OCI-LY3 (cell line): ENCODE measurements at regions not wholly inside any gene's neighbourhood (a gene's known extent, or its start where the extent isn't known, plus 50 kb on each side); places are given as distances from the start of the nearest gene placed in this dataset.

Experiments used
- H2AFZ ChIP-seq: fragments of 200-600, 300-600 bp; shearing (Covaris generic); 2 replicates; pipeline ENCODE4 v1.6.0; 2014; ENCODE audit warnings: antibody characterized with exemption, low read depth, low read length
- H3K27ac ChIP-seq: fragments of 200-600, 300-600 bp; sonication (generic); 2 replicates; pipeline ENCODE4 v1.5.1; 2014; ENCODE audit warnings: mild to moderate bottlenecking, low read length, moderate library complexity, mixed read lengths
- H3K27me3 ChIP-seq: fragments of 200-600, 300-600 bp; sonication (generic); 2 replicates; pipeline ENCODE4 v1.6.1; 2014; ENCODE audit warnings: low read depth, low read length, mixed read lengths
- H3K36me3 ChIP-seq: fragments of 200-600, 300-600 bp; sonication (generic); replicated peaks from 2 replicates; pipeline ENCODE3; 2014; ENCODE audit warnings: low read depth, low read length, mixed read lengths
- H3K4me1 ChIP-seq: fragments of 300-600, 200-600 bp; sonication (generic); 2 replicates; pipeline ENCODE4 v1.6.1; 2014; ENCODE audit warnings: low read length, mixed read lengths
- H3K4me2 ChIP-seq: fragments of 200-600, 300-600 bp; sonication (generic); 2 replicates; pipeline ENCODE4 v1.6.1; 2014; ENCODE audit warnings: low read length, mixed read lengths
- H3K4me3 ChIP-seq: fragments of 300-600, 200-600 bp; sonication (generic); 2 replicates; pipeline ENCODE4 v1.5.1; 2014; ENCODE audit warnings: antibody characterized with exemption, mild to moderate bottlenecking, low read length, moderate library complexity
- H3K79me2 ChIP-seq: fragments of 300-600, 200-600 bp; shearing (Covaris generic); 2 replicates; pipeline ENCODE4 v1.6.1; 2014; ENCODE audit warnings: mild to moderate bottlenecking, low read length, mixed read lengths
- H3K9ac ChIP-seq: fragments of 300-600, 200-600 bp; shearing (Covaris generic); 2 replicates; pipeline ENCODE4 v1.6.0; 2014; ENCODE audit warnings: mild to moderate bottlenecking, low read length, moderate library complexity
- H3K9me3 ChIP-seq: fragments of 200-600, 300-600 bp; shearing (Covaris generic); 2 replicates; pipeline ENCODE4 v1.6.1; 2014; ENCODE audit warnings: low read length, mixed read lengths; ENCODE audit not compliant: insufficient read depth
- H4K20me1 ChIP-seq: fragments of 200-600, 300-600 bp; sonication (generic); 2 replicates; pipeline ENCODE4 v1.6.1; 2016; ENCODE audit warnings: low read length, mixed read lengths; ENCODE audit not compliant: insufficient read depth
- EZH2phosphoT487 ChIP-seq: fragments of 200-600 bp; shearing (Covaris generic); IDR thresholded peaks from 2 replicates; pipeline ENCODE4 v1.6.1; 2018; ENCODE audit warnings: antibody characterized with exemption, mixed run types, low read depth
- TF ChIP-seq, protein P1 (sequence below): fragments of 200-600, 300-600 bp; sonication (generic); IDR thresholded peaks from 2 replicates; pipeline ENCODE4 v1.5.1; 2014; ENCODE audit warnings: antibody characterized with exemption, low read length, low read depth

- H3K79me2 ChIP-seq, result no peaks in the 10 kb centered on the region
- H3K4me3 ChIP-seq, result no peak overlapping the region
- H3K27me3 ChIP-seq, result no peaks in the 10 kb centered on the region
- no peaks in the 10 kb centered on the region for H4K20me1 ChIP-seq
- no peak overlapping the region for H3K4me2 ChIP-seq
- H3K4me1 ChIP-seq, result no peaks in the 10 kb centered on the region
- H3K9ac ChIP-seq, result no peak overlapping the region
- H2AFZ ChIP-seq, result no peak overlapping the region
- TF ChIP-seq EZH2phosphoT487, result no peak
- TF ChIP-seq, protein P1, sequence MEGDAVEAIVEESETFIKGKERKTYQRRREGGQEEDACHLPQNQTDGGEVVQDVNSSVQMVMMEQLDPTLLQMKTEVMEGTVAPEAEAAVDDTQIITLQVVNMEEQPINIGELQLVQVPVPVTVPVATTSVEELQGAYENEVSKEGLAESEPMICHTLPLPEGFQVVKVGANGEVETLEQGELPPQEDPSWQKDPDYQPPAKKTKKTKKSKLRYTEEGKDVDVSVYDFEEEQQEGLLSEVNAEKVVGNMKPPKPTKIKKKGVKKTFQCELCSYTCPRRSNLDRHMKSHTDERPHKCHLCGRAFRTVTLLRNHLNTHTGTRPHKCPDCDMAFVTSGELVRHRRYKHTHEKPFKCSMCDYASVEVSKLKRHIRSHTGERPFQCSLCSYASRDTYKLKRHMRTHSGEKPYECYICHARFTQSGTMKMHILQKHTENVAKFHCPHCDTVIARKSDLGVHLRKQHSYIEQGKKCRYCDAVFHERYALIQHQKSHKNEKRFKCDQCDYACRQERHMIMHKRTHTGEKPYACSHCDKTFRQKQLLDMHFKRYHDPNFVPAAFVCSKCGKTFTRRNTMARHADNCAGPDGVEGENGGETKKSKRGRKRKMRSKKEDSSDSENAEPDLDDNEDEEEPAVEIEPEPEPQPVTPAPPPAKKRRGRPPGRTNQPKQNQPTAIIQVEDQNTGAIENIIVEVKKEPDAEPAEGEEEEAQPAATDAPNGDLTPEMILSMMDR, result no peak
- no peaks in the 10 kb centered on the region for H3K9me3 ChIP-seq
- H3K36me3 ChIP-seq, result no peaks in the 10 kb centered on the region
- no peak overlapping the region for H3K27ac ChIP-seq
These were observed 424.6 kb downstream of the MED10 start for GRCh38 chr5:5953584-5954274.

DNA sequence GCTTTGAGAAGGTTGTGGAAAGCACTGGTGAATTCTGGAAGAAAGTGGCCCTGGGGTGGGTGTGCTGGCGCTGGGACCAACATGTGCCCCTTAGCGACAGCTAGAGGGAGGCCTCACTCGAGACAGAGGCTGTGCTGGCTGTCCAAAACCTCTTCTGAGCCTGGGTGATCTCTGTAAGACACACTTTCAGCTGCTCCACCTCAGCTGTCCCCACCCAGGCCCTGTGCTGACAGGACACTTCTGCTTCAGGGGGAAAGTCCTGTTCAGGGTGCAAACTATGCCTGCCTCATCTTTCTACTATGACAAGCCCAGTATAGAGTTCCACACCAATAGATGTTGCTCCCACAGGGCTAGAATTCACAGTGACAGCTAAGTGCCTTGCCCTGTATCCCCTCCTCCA lies 426.4 kb downstream of the MED10 start:
- H3K27me3 ChIP-seq, result no peaks in the 10 kb centered on the region

DNA sequence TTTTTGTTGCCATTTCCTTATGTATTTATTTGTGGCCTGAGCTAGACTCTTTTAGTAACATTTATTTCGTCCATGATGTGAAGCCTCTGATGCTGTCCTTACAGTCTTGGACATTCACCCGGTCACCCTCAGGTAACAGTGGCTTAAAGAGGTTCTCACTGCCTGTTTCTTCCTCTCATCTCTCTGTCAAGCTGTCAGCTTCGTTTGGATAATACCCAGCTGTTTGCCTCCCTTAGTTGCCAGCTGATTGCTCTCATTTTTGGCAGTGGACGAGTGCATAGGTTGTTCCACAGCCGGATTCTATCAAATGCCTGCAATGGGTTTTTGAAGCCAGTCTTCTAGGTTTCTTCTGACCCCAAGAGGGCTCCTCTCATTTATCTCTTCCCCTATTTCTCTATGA lies 427.7 kb downstream of the MED10 start:
- no peak overlapping the region for H3K4me2 ChIP-seq
- no peak overlapping the region for H3K27ac ChIP-seq

More for the DNA sequence above, 426.4 kb downstream of the MED10 start:
- TF ChIP-seq, protein P1, result no peak
- TF ChIP-seq EZH2phosphoT487, result no peak
- Histone ChIP-seq H3K9me3 (no peaks in the 10 kb centered on the region), H3K4me3 (no peak overlapping the region), H3K9ac (no peak overlapping the region), H4K20me1 (no peaks in the 10 kb centered on the region), H3K27ac (no peak overlapping the region), H3K4me1 (no peaks in the 10 kb centered on the region), H2AFZ (no peak overlapping the region), H3K36me3 (no peaks in the 10 kb centered on the region), H3K4me2 (no peak overlapping the region), H3K79me2 (no peaks in the 10 kb centered on the region)

DNA sequence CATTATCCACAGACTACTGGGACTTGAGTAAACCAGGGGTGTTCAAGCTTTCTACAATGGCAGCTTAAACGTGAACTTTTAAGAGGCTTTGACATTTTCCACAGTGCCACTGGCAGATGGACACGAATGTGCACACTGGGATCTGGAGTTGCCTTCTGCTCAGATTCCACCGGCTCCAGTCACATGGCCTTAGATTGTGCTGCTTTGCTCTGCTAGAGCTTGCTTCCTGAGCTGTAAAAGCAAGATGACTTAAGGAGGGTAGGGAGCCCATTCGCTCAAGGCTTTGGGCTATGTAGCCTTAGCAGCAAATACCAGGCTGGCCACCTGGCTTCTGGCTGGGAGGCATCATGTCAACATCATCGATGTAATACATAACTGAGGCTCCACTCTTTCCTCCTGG lies 436.9 kb downstream of the MED10 start:
- Histone ChIP-seq H4K20me1 (no peaks in the 10 kb centered on the region), H3K27me3 (no peaks in the 10 kb centered on the region), H3K9ac (no peak overlapping the region), H3K4me2 (no peak overlapping the region), H3K79me2 (no peaks in the 10 kb centered on the region), H3K27ac (no peak overlapping the region), H2AFZ (no peak overlapping the region), H3K4me3 (no peak overlapping the region), H3K4me1 (no peaks in the 10 kb centered on the region), H3K9me3 (no peaks in the 10 kb centered on the region), H3K36me3 (no peaks in the 10 kb centered on the region)
- no peak for TF ChIP-seq EZH2phosphoT487
- TF ChIP-seq, protein P1, result no peak

More for the DNA sequence above, 427.7 kb downstream of the MED10 start:
- no peak for TF ChIP-seq EZH2phosphoT487
- TF ChIP-seq, protein P1, result no peak
- no peaks in the 10 kb centered on the region for H3K9me3 ChIP-seq
- H3K27me3 ChIP-seq, result no peaks in the 10 kb centered on the region
- no peaks in the 10 kb centered on the region for H3K36me3 ChIP-seq
- no peak overlapping the region for H3K4me3 ChIP-seq
- no peaks in the 10 kb centered on the region for H3K79me2 ChIP-seq
- no peak overlapping the region for H2AFZ ChIP-seq
- no peaks in the 10 kb centered on the region for H3K4me1 ChIP-seq
- H4K20me1 ChIP-seq, result no peaks in the 10 kb centered on the region
- H3K9ac ChIP-seq, result no peak overlapping the region
